ENCODE measurements at regions not wholly inside any gene's neighbourhood (a gene's known extent, or its start where the extent isn't known, plus 50 kb on each side); places are given as distances from the start of the nearest gene placed in this dataset.

GRCh38 chr9:36765468-36766341 is 193.0 kb downstream of the MELK start:
- Mint-ChIP-seq H3K4me3 (no peak overlapping the region), H3K9me3 (no peaks in the 10 kb centered on the region), H3K36me3 (no peaks in the 10 kb centered on the region), H3K27me3 (peaks cover 5 to 19% (median 9%) of the 10 kb centered on the region in 5 donors), H3K4me1 (peaks cover 0 to 9% (median 2%) of the 10 kb centered on the region in 4 donors), H3K27ac (peak overlapping the region in 4 of 10 donors; percentile 13 to 77 (median 58))
- peak; percentile 99 for ATAC-seq
- POLR2A ChIA-PET, result interaction anchor here (0.8 to 1.0 kb wide), 3 partner anchors 9 to 954 kb away, joined by 3 read pairs; partner anchors contain the start of genes SPAG8 and ZBTB5
- peak; percentile 79 to 96 (median 89) for DNase-seq

GRCh38 chr9:36768677-36769076 is 196.0 kb downstream of the MELK start:
- ATAC-seq, result no peak
- H3K4me3 Mint-ChIP-seq, result no peak overlapping the region

GRCh38 chr9:36770025-36770424 is 197.3 kb downstream of the MELK start:
- Mint-ChIP-seq H3K36me3 (peaks cover 0 to 2% (median 0%) of the 10 kb centered on the region in 3 donors), H3K27ac (no peak overlapping the region)
- POLR2A ChIA-PET, result no interaction called here

More at GRCh38 chr9:36768677-36769076, 196.0 kb downstream of the MELK start:
- Mint-ChIP-seq H3K9me3 (no peaks in the 10 kb centered on the region), H3K4me1 (peaks cover 0 to 9% (median 2%) of the 10 kb centered on the region in 4 donors), H3K36me3 (no peaks in the 10 kb centered on the region), H3K27me3 (peaks cover 3 to 33% (median 12%) of the 10 kb centered on the region in 5 donors), H3K27ac (no peak overlapping the region)
- POLR2A ChIA-PET, result no interaction called here
- DNase-seq, result no peak

GRCh38 chr9:36772449-36773403 is 200.0 kb downstream of the MELK start:
- peaks cover 13 to 64% (median 30%) of the 10 kb centered on the region in 5 donors for H3K27me3 Mint-ChIP-seq
- H3K4me3 Mint-ChIP-seq, result no peak overlapping the region
- POLR2A ChIA-PET, result interaction anchor here (0.6 kb wide), 1 partner anchor 806 kb away, joined by 6 read pairs; no protein-coding TSS in a partner anchor
- H3K36me3 Mint-ChIP-seq, result peaks cover 0 to 9% (median 0%) of the 10 kb centered on the region in 3 donors
- no peak overlapping the region for H3K27ac Mint-ChIP-seq
- peaks cover 0 to 2% (median 0%) of the 10 kb centered on the region in 4 donors for H3K4me1 Mint-ChIP-seq
- peak in 1 of 2 donors; percentile 46 for ATAC-seq
- H3K9me3 Mint-ChIP-seq, result peaks cover 0 to 6% (median 0%) of the 10 kb centered on the region in 9 donors
- DNase-seq, result no peak

More at GRCh38 chr9:36770025-36770424, 197.3 kb downstream of the MELK start:
- no peak overlapping the region for H3K4me3 Mint-ChIP-seq
- DNase-seq, result no peak
- H3K4me1 Mint-ChIP-seq, result peaks cover 0 to 9% (median 2%) of the 10 kb centered on the region in 4 donors
- no peak for ATAC-seq
- H3K27me3 Mint-ChIP-seq, result peaks cover 6 to 42% (median 17%) of the 10 kb centered on the region in 5 donors
- peaks cover 0 to 3% (median 0%) of the 10 kb centered on the region in 9 donors for H3K9me3 Mint-ChIP-seq

GRCh38 chr9:36778682-36779081 is 206.0 kb downstream of the MELK start:
- Mint-ChIP-seq H3K36me3 (peaks cover 0 to 9% (median 0%) of the 10 kb centered on the region in 3 donors), H3K9me3 (peaks cover 0 to 6% (median 0%) of the 10 kb centered on the region in 9 donors), H3K4me1 (no peaks in the 10 kb centered on the region), H3K4me3 (no peak overlapping the region), H3K27ac (no peak overlapping the region), H3K27me3 (peaks cover 29 to 77% (median 52%) of the 10 kb centered on the region in 5 donors)
- ATAC-seq, result no peak
- no peak for DNase-seq
- POLR2A ChIA-PET, result no interaction called here

GRCh38 chr9:36779582-36779981 is 206.9 kb downstream of the MELK start:
- no peaks in the 10 kb centered on the region for H3K4me1 Mint-ChIP-seq
- H3K36me3 Mint-ChIP-seq, result peaks cover 0 to 9% (median 0%) of the 10 kb centered on the region in 3 donors
- H3K27me3 Mint-ChIP-seq, result peaks cover 28 to 80% (median 58%) of the 10 kb centered on the region in 5 donors
- DNase-seq (no peak), ATAC-seq (no peak)
- H3K9me3 Mint-ChIP-seq, result peaks cover 0 to 6% (median 0%) of the 10 kb centered on the region in 9 donors
- H3K4me3 Mint-ChIP-seq, result no peak overlapping the region
- POLR2A ChIA-PET, result no interaction called here
- no peak overlapping the region for H3K27ac Mint-ChIP-seq

- H3K36me3 Mint-ChIP-seq, result peaks cover 0 to 4% (median 0%) of the 10 kb centered on the region in 3 donors
- DNase-seq (no peak), ATAC-seq (no peak)
- POLR2A ChIA-PET, result no interaction called here
- H3K4me1 Mint-ChIP-seq, result no peaks in the 10 kb centered on the region
- H3K27ac Mint-ChIP-seq, result no peak overlapping the region
- H3K27me3 Mint-ChIP-seq, result peaks cover 27 to 80% (median 59%) of the 10 kb centered on the region in 5 donors
- peaks cover 0 to 2% (median 0%) of the 10 kb centered on the region in 9 donors for H3K9me3 Mint-ChIP-seq
- H3K4me3 Mint-ChIP-seq, result no peak overlapping the region
Measured at GRCh38 chr9:36780186-36780585, 207.5 kb downstream of the MELK start.

GRCh38 chr9:36781533-36781932 is 208.8 kb downstream of the MELK start:
- Mint-ChIP-seq H3K4me1 (no peaks in the 10 kb centered on the region), H3K9me3 (no peaks in the 10 kb centered on the region), H3K27ac (no peak overlapping the region), H3K36me3 (no peaks in the 10 kb centered on the region), H3K27me3 (peaks cover 32 to 80% (median 63%) of the 10 kb centered on the region in 5 donors), H3K4me3 (no peak overlapping the region)
- no peak for DNase-seq
- no peak for ATAC-seq
- POLR2A ChIA-PET, result no interaction called here
